GM12865 (cell line): ENCODE measurements at regions not wholly inside any gene's neighbourhood (a gene's known extent, or its start where the extent isn't known, plus 50 kb on each side); places are given as distances from the start of the nearest gene placed in this dataset.
"Not testable (repeated sequence)": the region's sequence is repeated elsewhere in the genome, so short reads cannot be mapped to it uniquely, and the experiment has no call there.

Experiments
- DNase-seq: peaks from one replicate; pipeline ENCODE4 v3.0.0; 2010; ENCODE audit warnings: low read depth
- H3K4me3 ChIP-seq: 2 replicates; pipeline ENCODE4 v1.5.1; 2011; ENCODE audit warnings: mild to moderate bottlenecking, low read depth, low read length, control low read depth
- CTCF ChIP-seq: IDR thresholded peaks from 2 replicates; pipeline ENCODE4 v1.5.1; 2011; ENCODE audit warnings: low read length, control low read depth, low read depth, inconsistent platforms; ENCODE audit not compliant: insufficient read depth; ENCODE audit errors: missing control alignments

- no peak for DNase-seq
- no peak for TF ChIP-seq CTCF
- H3K4me3 ChIP-seq: no peak overlapping the region
These were observed 210.7 kb downstream of the HINT1 start for GRCh38 chr5:130954336-130954735.

GRCh38 chr5:130939059-130939458 is 226.0 kb downstream of the HINT1 start:
- no peak for TF ChIP-seq CTCF
- no peak overlapping the region for H3K4me3 ChIP-seq
- no peak for DNase-seq

- H3K4me3 ChIP-seq: no peak overlapping the region
- no peak for DNase-seq
- TF ChIP-seq CTCF: no peak
These were observed 228.0 kb downstream of the HINT1 start for GRCh38 chr5:130937046-130937445.

GRCh38 chr5:130923543-130924124 is 241.4 kb downstream of the HINT1 start:
- no peak for DNase-seq
- TF ChIP-seq CTCF: no peak
- no peak overlapping the region for H3K4me3 ChIP-seq

GRCh38 chr5:130912088-130912487 is 253.0 kb downstream of the HINT1 start:
- no peak overlapping the region for H3K4me3 ChIP-seq
- TF ChIP-seq CTCF: no peak
- no peak for DNase-seq

GRCh38 chr5:130908186-130908585 is 256.9 kb downstream of the HINT1 start:
- TF ChIP-seq CTCF: no peak
- H3K4me3 ChIP-seq: no peak overlapping the region
- no peak for DNase-seq

- not testable (repeated sequence) for H3K4me3 ChIP-seq, DNase-seq
These were observed 267.4 kb downstream of the HINT1 start for GRCh38 chr5:130897537-130898195.

GRCh38 chr5:130897181-130897536 is 267.9 kb downstream of the HINT1 start:
- not testable (repeated sequence) for H3K4me3 ChIP-seq, DNase-seq
